A673 (cell line): ENCODE measurements at regions not wholly inside any gene's neighbourhood (a gene's known extent, or its start where the extent isn't known, plus 50 kb on each side); places are given as distances from the start of the nearest gene placed in this dataset.

ENCODE experiments used
- EZH2 ChIP-seq: fragments of 200-600 bp; sonication (generic); IDR thresholded peaks from 2 replicates; pipeline ENCODE4 v1.6.1; 2017; ENCODE audit warnings: borderline replicate concordance, low read depth, mild to moderate bottlenecking, mixed read lengths, antibody characterized with exemption, low read length; ENCODE audit not compliant: poor library complexity, severe bottlenecking
- TF ChIP-seq, protein P1 (sequence below): fragments of 300-800, 200-600 bp; sonication (generic); conservative IDR thresholded peaks from 2 replicates; pipeline ENCODE4 v1.5.1; 2017; ENCODE audit warnings: low read depth, mild to moderate bottlenecking, antibody characterized with exemption, low read length, moderate library complexity, mixed read lengths

DNA sequence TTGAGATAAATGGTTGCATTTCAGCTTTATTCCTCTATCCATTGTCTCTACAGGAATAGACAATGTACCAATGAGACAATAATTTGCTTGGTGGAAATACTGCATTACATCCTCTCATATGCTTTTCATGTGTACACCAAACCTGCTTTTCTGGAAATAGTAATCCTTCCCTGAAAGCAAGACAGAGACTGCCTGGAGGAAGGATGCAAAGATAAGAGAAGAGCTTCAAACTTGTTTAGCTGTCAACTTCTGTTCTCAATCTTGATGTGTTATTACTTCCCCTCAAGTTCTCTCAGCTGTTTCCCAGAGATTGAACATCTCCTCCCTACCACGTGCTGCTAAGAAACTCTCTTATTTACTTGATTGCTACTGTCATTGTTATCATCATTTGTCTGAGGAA, 1125.4 kb upstream of the TMPRSS15 start:
- TF ChIP-seq, protein P1, sequence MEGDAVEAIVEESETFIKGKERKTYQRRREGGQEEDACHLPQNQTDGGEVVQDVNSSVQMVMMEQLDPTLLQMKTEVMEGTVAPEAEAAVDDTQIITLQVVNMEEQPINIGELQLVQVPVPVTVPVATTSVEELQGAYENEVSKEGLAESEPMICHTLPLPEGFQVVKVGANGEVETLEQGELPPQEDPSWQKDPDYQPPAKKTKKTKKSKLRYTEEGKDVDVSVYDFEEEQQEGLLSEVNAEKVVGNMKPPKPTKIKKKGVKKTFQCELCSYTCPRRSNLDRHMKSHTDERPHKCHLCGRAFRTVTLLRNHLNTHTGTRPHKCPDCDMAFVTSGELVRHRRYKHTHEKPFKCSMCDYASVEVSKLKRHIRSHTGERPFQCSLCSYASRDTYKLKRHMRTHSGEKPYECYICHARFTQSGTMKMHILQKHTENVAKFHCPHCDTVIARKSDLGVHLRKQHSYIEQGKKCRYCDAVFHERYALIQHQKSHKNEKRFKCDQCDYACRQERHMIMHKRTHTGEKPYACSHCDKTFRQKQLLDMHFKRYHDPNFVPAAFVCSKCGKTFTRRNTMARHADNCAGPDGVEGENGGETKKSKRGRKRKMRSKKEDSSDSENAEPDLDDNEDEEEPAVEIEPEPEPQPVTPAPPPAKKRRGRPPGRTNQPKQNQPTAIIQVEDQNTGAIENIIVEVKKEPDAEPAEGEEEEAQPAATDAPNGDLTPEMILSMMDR, result no peak
- TF ChIP-seq EZH2, result no peak
